Activated CD4-positive, CD25-positive, alpha-beta regulatory T cell treated with anti-CD3 and anti-CD28 coated beads, Interleukin-2, amount 50 U/mL, for 24 hours (primary cell): ENCODE measurements at regions not wholly inside any gene's neighbourhood (a gene's known extent, or its start where the extent isn't known, plus 50 kb on each side); places are given as distances from the start of the nearest gene placed in this dataset.
"Not testable (repeated sequence)": the region's sequence is repeated elsewhere in the genome, so short reads cannot be mapped to it uniquely, and the experiment has no call there.

Experiments
- ATAC-seq, 2 donors: fragments of 150-1000 bp; cut with Tn5 transposase; one replicate each; pipeline ENCODE4 v1.10.0; 2021; ENCODE audit warnings: mild to moderate bottlenecking in 1 of 2, moderate library complexity in 1 of 2

DNA sequence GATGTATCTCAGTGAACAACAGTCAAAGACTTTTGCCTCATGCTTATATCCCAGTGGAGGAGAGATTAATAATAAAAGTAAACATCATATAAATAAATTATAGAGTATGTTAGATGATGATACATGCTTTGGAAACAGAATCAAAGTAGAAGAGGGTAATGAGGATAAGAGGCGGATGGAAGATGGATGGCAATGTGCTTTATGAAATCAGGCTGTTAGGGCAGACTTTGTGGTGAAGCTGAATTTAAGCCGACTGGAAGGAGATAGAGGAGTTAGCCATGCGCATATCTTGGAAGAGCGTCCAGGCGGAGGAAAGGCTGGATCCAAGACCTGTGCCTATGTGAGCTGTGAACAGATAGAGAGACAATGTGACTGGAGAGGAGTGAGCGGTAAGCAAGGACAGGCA lies 74.9 kb upstream of the GUCY1A1 start:
- ATAC-seq, result no peak

GRCh38 chr4:155590796-155591585 lies 75.7 kb upstream of the GUCY1A1 start:
- ATAC-seq, result no peak

DNA sequence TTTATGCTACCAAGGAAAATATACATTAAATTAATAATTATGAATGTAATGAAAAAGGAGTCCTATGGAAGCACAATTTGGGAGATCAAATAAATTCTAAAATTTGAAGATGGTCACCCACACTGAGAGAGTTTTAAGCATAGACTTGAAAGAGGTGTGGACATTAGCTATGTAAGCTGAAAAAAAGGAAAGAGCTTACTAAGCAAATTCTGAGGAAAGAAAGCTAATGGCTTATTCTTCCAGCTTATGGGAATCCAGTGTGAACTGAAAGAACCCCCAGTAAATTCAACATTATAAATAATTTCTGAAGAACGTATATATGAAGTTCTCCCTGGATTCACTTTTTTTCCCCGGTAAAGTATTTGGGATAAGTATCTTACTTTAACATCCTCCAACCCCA lies 78.2 kb upstream of the GUCY1A1 start:
- ATAC-seq, result no peak

DNA sequence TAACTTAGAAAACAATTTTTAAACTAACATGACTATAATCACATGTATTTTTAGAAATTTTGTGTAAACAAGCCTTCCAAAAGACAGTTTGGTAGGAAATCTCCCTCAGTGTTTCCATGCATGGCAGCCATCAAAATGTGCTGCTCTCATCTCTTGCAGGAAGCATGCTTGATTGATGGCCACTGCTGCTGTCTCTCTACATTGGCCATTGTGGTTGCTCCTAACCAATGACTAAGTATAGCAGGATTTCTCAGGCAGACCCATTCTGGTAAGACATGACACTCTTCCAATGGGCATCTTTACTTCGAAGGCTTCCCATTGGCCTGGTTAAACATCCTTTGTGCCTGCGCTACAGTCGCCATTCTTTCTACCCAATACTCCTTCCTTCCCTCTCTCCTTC lies 78.9 kb upstream of the GUCY1A1 start:
- no peak for ATAC-seq

GRCh38 chr4:155582971-155583437 lies 83.6 kb upstream of the GUCY1A1 start:
- peak in 1 of 2 donors; percentile 51 for ATAC-seq

DNA sequence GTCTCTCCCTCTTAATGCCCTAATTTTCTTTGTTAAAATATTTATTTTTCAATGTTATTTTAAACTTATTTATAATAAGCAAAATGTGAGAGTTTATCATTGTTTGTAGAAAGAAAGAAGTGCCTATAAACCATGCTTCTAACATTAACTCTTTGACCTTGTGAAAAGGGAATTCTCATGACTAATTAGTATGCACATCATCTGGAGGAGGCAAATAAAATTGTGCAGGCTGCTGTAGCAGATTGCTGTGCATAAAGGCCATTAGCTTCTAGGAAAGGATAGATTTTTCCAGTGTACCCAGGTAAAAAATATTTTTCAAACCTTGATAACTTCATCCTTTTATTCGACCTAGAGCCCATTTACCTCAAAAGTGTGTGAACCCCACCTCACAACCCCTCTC lies 84.6 kb upstream of the GUCY1A1 start:
- no peak for ATAC-seq

DNA sequence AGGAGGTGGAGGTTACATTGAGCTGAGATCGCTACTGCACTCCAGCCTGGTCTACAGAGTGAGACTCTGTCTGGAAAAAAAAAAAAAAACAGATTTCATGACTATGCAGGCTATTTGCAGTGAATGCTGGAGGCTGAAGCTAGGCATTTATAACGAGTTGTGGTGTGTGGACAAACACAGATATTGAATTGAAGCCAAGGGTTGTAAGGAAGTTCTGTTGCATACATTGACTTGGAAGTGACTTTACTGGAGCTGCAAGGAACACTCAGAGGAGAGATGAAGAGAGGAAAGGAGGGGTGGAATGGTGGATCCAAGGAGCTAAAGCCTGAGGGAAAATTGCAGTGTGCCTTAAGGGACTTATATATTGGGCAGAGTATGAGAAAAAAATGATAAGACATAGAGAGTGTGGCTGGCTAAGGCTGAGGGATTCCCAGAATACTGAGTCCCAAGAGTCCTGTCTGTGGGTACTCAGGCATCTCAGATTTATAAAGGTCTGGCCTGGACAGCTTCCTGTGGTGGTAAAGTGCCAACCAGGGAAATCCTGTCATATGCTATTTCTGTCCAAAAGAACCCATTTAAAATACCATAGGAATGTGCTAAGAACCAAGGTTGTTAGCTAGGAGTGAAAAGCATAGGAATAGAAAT lies 87.8 kb upstream of the GUCY1A1 start:
- ATAC-seq, result no peak

- ATAC-seq, result no peak
These were observed 88.4 kb upstream of the GUCY1A1 start for GRCh38 chr4:155578219-155578618.

DNA sequence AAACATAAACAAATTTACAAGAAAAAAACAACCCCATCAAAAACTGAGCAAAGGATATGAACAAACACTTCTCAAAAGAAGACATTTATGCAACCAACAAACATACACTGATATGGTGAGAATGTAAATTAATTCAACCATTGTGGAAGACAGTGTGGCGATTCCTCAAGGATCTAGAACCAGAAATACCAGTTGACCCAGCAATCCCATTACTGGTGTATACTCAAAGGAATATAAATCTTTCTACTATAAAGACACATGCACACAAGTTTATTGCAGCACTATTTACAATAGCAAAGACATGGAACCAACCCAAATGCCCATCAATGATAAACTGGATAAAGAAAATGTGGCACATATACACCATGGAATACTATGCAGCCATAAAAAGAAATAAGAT lies 92.3 kb upstream of the GUCY1A1 start:
- not testable (repeated sequence) for ATAC-seq

- ATAC-seq, result no peak
These were observed 93.5 kb upstream of the GUCY1A1 start for GRCh38 chr4:155573126-155573525.

GRCh38 chr4:155572106-155572703 lies 94.4 kb upstream of the GUCY1A1 start:
- no peak for ATAC-seq

DNA sequence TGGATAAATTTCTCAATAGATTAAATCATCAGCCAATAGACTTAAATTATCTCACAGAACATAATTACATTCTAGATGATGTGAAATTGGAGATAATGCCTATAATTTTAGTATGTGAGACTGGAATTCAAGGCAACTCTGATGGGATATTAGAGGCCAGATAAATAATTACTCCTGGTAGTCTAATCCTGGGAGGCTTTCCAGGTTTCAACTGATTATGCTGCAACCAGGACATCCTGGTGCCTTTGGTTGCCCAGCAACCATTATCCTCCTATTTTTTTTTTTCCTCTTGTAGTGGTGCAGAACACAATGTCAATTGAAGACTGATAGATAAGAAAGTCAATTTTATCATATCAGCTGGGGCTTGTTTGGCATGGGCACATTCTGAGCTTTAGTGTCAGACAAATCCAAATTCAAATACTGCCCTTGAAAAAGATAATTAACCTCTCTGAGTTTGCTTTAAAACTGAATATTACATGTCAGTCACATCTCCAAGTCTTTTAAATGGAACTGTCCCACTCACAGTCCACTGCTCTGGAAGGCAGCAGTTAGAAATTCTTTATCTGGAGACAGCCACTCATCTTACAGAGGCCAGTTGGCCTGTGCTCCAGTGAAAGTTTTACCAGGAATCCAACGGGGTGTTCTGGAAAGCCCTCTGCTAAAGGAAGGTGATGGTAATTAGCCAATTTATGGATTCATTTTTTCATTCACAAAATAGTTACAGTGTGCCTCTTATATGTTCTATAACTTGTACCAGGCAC lies 95.3 kb upstream of the GUCY1A1 start:
- no peak for ATAC-seq

DNA sequence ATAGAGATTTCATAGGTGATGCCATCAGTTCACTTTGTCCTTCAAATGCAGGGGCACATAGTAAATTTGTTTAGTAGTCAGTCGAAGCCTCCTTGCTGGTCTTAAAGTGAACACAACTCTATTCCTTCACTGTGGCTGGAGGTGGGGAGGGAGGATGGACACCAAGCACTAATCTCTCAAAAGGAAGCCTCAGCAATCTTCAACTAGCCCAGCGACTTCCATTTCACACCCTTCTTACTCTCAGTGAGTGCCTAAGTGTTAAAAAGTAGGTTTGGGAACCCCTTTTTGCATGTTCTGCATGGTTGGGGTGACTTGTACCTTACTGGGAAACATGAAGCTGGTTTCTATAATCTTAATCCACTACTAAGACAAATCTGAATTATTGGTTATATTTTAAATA lies 96.0 kb upstream of the GUCY1A1 start:
- ATAC-seq, result no peak

DNA sequence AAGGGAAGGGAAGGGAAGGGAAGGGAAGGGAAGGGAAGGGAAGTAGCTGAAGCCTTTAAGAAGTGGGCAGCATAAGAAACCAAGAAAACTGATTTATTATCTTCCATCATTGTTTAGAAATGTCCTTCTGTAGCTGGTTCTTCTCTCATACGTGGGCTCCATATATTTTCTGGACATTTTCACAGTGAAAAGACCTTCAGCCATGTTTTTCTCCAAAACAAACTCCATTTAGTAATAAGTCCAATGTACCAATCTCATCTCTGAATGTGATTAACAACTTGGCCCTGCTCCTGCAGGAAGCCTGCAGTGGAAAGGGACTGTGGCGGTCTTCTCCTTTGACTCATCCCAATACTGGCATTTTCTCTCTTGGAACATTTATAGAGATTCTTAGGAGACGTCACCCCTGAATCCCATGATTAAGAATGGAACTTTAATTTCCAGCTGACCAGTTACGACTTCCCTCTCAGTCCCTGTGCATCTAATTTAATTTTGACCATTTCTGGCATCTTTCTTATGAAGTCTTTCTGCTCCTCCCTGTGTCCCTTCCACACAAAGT lies 96.6 kb upstream of the GUCY1A1 start:
- ATAC-seq, result no peak

GRCh38 chr4:155569471-155569870 lies 97.2 kb upstream of the GUCY1A1 start:
- ATAC-seq, result no peak

GRCh38 chr4:155568641-155569220 lies 97.9 kb upstream of the GUCY1A1 start:
- ATAC-seq, result no peak

DNA sequence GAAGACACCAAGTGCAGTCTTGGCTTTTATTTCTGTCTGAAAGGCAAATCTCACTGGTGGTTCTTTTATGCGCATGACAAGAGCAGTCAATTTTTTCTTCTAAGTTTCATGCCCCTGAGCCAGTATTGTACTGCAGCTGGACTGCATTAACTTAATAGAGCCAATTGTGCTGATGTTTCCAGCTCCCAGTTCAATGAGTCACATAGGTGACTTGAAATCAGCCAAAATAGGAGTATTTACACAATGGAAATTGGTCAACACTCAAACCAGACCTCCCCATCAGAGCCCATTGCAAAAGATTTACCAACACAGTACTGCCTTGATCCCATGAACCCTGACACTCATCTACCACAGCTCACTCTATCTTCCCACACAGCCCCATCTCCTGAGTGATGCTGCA lies 100.3 kb upstream of the GUCY1A1 start:
- ATAC-seq, result no peak

DNA sequence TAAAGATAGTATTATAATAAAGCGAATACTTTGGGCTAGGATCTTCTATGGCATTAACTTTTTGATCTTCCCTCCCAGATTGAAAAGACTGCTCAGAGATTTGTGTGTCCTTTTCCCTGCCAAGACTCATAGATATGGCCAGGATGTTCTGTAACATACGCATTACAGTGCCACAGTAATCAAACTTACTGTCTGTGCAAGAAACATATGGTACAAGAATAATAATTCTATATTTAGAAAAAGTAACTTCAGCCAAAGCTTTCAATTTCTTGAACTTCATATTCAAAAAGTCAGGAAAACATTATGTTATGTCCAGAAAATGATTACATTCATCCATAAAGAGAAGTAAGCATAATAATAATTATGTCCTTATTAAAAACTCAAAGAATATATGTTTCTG lies 100.9 kb upstream of the GUCY1A1 start:
- ATAC-seq, result no peak

DNA sequence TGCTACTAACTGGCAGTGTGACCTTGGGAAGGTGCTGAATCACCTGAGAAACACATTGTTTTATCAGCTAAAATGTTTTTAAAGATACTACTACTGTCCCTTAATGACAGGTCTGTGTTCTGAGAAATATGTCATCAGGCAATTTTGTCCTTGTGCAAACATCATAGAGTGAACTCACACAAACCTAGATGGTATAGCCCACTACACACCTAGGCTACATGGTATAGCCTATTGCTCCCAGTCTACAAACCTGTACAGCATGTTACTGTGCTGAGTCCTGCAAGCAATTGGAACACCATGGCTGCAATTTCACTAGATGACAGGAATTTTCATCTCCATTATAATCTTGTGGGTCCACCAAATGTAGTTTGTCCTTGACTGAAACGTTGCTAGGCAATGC lies 101.3 kb upstream of the GUCY1A1 start:
- no peak for ATAC-seq

- no peak for ATAC-seq
These were observed 101.8 kb upstream of the GUCY1A1 start for GRCh38 chr4:155564880-155565279.

DNA sequence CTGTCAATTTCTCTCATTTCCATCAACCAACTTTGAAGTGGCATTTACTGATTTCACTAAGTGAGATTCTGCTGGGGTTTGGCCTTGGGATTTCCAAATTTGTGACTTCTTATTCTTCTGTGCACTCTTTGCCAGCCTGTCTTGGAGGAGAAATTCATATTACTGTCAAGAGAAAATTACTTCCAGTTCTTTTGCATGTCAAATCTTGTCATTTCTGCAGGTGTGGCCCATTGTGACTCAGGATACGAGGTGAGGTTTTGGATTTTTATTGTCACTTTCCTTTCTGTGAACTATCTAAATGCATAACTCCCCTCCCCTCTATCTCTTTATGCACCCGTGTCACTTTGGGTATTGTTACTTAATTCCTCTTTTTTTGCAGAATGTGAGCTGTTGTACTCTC lies 102.6 kb upstream of the GUCY1A1 start:
- no peak for ATAC-seq

DNA sequence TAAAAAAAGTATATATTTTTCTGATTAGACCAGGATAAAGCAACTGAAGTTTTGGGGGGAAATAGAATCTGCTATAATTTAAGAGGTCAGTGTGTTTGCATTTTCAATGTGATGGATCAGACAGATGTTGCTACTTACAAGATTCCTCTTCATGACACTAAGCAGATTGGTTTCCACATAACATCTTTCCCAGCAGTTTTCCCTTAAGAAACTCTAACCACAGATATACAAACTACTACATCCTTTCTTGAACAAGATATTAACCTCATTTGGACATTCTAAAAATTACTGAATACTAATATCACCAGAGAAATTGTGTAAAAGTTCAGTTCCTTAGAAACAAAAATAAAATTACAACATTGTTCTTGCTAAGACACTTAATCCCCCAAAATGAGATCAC lies 106.7 kb upstream of the GUCY1A1 start:
- no peak for ATAC-seq

- ATAC-seq, result no peak
These were observed 114.5 kb upstream of the GUCY1A1 start for GRCh38 chr4:155552180-155552579.
